ENCODE measurements at regions not wholly inside any gene's neighbourhood (a gene's known extent, or its start where the extent isn't known, plus 50 kb on each side); places are given as distances from the start of the nearest gene placed in this dataset.

- no peak for TF ChIP-seq NCOA2 (IDR thresholded peaks at IDR 0.05; ENCODE audit: partially characterized antibody in 2 of 2)
- TF ChIP-seq LEF1 (IDR thresholded peaks at IDR 0.05): no peak
- no peak for TF ChIP-seq ZBTB8A (IDR thresholded peaks at IDR 0.05; ENCODE audit: partially characterized antibody)
- no peak for TF ChIP-seq CEBPZ (IDR thresholded peaks at IDR 0.05; ENCODE audit: borderline replicate concordance, low read depth, low read length)
- no peak for TF ChIP-seq RBBP5 (IDR thresholded peaks at IDR 0.05; ENCODE audit: borderline replicate concordance, insufficient read depth, low read length, poor library complexity, severe bottlenecking)
- no peak for TF ChIP-seq NFATC3 (IDR thresholded peaks at IDR 0.05)
These were observed 50.2 kb upstream of the VGLL3 start for GRCh38 chr3:87041191-87041590.

All from K562 (cell line).